Neural cell (in vitro differentiated cells): ENCODE measurements at regions not wholly inside any gene's neighbourhood (a gene's known extent, or its start where the extent isn't known, plus 50 kb on each side); places are given as distances from the start of the nearest gene placed in this dataset.

ENCODE experiments used
- RAD21 ChIP-seq: fragments of 450-650 bp; conservative IDR thresholded peaks from 2 replicates; pipeline ENCODE4 v1.6.1; 2014; ENCODE audit warnings: antibody characterized with exemption, mild to moderate bottlenecking, moderate library complexity
- SMC3 ChIP-seq: fragments of 450-650 bp; conservative IDR thresholded peaks from 2 replicates; pipeline ENCODE4 v1.6.1; 2014; ENCODE audit warnings: antibody characterized with exemption, mild to moderate bottlenecking, moderate library complexity; ENCODE audit not compliant: poor library complexity
- TF ChIP-seq, protein P1 (sequence below): fragments of 450-650 bp; IDR thresholded peaks from 2 replicates; pipeline ENCODE4 v1.5.1; 2014; ENCODE audit warnings: antibody characterized with exemption, mild to moderate bottlenecking, moderate library complexity; ENCODE audit not compliant: poor library complexity, severe bottlenecking
- TF ChIP-seq, protein P2 (sequence below): IDR thresholded peaks from 2 replicates; pipeline ENCODE4 v1.6.1; 2012; ENCODE audit warnings: borderline replicate concordance

DNA sequence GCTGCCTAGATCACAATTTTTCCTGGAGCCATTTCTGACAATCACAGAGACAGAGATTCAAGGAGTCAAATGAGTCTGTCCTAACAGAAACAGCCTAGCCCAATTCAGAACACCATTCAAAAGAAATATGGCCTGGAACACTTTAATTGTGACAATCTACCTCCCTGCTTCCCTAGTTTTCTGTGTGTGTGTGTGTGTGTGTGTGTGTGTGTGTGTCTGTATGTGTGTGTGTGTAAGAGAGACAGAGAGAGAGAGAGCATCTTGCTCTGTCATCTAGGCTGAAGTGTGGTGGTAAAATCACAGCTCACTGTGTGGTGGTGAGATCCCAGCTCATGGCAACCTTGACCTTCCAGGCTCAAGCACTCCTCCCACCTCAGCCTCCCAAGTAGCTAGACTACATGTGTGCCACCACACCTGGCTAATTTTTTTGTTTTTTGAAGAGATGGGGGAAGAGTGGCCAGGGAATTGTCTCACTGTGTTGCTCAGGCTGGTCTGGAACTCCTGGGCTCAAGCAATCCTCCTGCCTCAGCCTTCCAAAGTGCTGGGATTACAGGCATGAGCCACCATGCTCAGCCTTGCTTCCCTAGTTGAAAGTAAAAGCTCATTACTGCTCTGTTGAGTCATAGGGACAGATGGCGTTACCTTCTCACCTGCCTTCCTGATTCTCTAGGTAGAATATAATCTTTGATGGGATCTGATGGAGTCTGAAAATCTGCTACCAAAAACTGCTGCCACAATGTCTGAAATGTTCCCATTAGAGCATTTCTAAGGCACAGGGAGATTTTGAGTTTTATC, 89.6 kb upstream of the BEND6 start:
- TF ChIP-seq, protein P1, sequence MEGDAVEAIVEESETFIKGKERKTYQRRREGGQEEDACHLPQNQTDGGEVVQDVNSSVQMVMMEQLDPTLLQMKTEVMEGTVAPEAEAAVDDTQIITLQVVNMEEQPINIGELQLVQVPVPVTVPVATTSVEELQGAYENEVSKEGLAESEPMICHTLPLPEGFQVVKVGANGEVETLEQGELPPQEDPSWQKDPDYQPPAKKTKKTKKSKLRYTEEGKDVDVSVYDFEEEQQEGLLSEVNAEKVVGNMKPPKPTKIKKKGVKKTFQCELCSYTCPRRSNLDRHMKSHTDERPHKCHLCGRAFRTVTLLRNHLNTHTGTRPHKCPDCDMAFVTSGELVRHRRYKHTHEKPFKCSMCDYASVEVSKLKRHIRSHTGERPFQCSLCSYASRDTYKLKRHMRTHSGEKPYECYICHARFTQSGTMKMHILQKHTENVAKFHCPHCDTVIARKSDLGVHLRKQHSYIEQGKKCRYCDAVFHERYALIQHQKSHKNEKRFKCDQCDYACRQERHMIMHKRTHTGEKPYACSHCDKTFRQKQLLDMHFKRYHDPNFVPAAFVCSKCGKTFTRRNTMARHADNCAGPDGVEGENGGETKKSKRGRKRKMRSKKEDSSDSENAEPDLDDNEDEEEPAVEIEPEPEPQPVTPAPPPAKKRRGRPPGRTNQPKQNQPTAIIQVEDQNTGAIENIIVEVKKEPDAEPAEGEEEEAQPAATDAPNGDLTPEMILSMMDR = no peak
- TF ChIP-seq, protein P2, sequence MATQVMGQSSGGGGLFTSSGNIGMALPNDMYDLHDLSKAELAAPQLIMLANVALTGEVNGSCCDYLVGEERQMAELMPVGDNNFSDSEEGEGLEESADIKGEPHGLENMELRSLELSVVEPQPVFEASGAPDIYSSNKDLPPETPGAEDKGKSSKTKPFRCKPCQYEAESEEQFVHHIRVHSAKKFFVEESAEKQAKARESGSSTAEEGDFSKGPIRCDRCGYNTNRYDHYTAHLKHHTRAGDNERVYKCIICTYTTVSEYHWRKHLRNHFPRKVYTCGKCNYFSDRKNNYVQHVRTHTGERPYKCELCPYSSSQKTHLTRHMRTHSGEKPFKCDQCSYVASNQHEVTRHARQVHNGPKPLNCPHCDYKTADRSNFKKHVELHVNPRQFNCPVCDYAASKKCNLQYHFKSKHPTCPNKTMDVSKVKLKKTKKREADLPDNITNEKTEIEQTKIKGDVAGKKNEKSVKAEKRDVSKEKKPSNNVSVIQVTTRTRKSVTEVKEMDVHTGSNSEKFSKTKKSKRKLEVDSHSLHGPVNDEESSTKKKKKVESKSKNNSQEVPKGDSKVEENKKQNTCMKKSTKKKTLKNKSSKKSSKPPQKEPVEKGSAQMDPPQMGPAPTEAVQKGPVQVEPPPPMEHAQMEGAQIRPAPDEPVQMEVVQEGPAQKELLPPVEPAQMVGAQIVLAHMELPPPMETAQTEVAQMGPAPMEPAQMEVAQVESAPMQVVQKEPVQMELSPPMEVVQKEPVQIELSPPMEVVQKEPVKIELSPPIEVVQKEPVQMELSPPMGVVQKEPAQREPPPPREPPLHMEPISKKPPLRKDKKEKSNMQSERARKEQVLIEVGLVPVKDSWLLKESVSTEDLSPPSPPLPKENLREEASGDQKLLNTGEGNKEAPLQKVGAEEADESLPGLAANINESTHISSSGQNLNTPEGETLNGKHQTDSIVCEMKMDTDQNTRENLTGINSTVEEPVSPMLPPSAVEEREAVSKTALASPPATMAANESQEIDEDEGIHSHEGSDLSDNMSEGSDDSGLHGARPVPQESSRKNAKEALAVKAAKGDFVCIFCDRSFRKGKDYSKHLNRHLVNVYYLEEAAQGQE = no peak
- TF ChIP-seq SMC3 (no peak), RAD21 (no peak)
